Mesenchymal stem cell (in vitro differentiated cells and primary cell): ENCODE measurements at regions not wholly inside any gene's neighbourhood (a gene's known extent, or its start where the extent isn't known, plus 50 kb on each side); places are given as distances from the start of the nearest gene placed in this dataset.

Experiments used
- DNase-seq: peaks from one replicate; pipeline ENCODE4 v3.0.0-alpha.2; 2013
- H2AFZ ChIP-seq: one replicate; pipeline ENCODE4 v1.6.1; 2013; ENCODE audit warnings: low read depth, mild to moderate bottlenecking, control low read depth, inconsistent platforms, low read length, moderate library complexity
- H2AK5ac ChIP-seq: 2 replicates; pipeline ENCODE4 v1.6.1; 2013; ENCODE audit warnings: low read length, moderate library complexity, mild to moderate bottlenecking, inconsistent platforms; ENCODE audit not compliant: severe bottlenecking
- H2BK120ac ChIP-seq: one replicate; pipeline ENCODE4 v1.6.1; 2013; ENCODE audit warnings: low read depth, mild to moderate bottlenecking, inconsistent platforms, low read length, moderate library complexity
- H2BK12ac ChIP-seq, 2 experiments: one replicate each; pipeline ENCODE4 v1.6.1; 2013; ENCODE audit warnings: inconsistent platforms in 2 of 2, low read length in 2 of 2, mild to moderate bottlenecking in 2 of 2, moderate library complexity in 2 of 2, control low read depth in 1 of 2
- H2BK15ac ChIP-seq: one replicate; pipeline ENCODE4 v1.6.1; 2013; ENCODE audit warnings: mild to moderate bottlenecking, low read depth, inconsistent platforms; ENCODE audit not compliant: poor library complexity, severe bottlenecking
- H2BK5ac ChIP-seq: 2 replicates; pipeline ENCODE4 v1.6.1; 2013; ENCODE audit warnings: low read depth, mild to moderate bottlenecking, low read length, control low read depth, inconsistent platforms; ENCODE audit not compliant: poor library complexity, severe bottlenecking
- H3K14ac ChIP-seq, 2 experiments: one replicate each; pipeline ENCODE4 v1.6.1; 2013; ENCODE audit warnings: inconsistent platforms in 2 of 2, low read length in 2 of 2, control low read depth in 1 of 2, mild to moderate bottlenecking in 1 of 2, moderate library complexity in 1 of 2
- H3K18ac ChIP-seq, 2 experiments: one replicate each; pipeline ENCODE4 v1.6.1; 2013; ENCODE audit warnings: inconsistent platforms in 2 of 2, low read length in 2 of 2, control low read depth in 1 of 2, low read depth in 1 of 2, mild to moderate bottlenecking in 1 of 2
- H3K23ac ChIP-seq, 2 experiments: one replicate each; pipeline ENCODE4 v1.6.1; 2013; ENCODE audit warnings: inconsistent platforms in 2 of 2, low read length in 2 of 2, mild to moderate bottlenecking in 2 of 2, moderate library complexity in 2 of 2, control low read depth in 1 of 2
- H3K27ac ChIP-seq: 2 replicates; pipeline ENCODE4 v1.5.1; 2013; ENCODE audit warnings: mild to moderate bottlenecking, moderate library complexity, low read length, control low read depth, inconsistent platforms; ENCODE audit not compliant: poor library complexity, severe bottlenecking
- H3K27me3 ChIP-seq, 2 experiments: 2 replicates each; pipeline versions ENCODE4 v1.6.1 to v1.7.0; 2013; ENCODE audit warnings: low read length in 2 of 2, mild to moderate bottlenecking in 2 of 2, moderate library complexity in 2 of 2, control low read depth in 1 of 2, inconsistent platforms in 1 of 2; ENCODE audit not compliant: control insufficient read depth in 1 of 2, insufficient read depth in 1 of 2
- H3K36me3 ChIP-seq, 2 experiments: 2 replicates each; pipeline versions ENCODE4 v1.6.1 to v1.7.0; 2013; ENCODE audit warnings: low read length in 2 of 2, control low read depth in 1 of 2, inconsistent platforms in 1 of 2, low read depth in 1 of 2, mild to moderate bottlenecking in 1 of 2; ENCODE audit not compliant: insufficient read depth in 2 of 2, control insufficient read depth in 1 of 2
- H3K4ac ChIP-seq, 2 experiments: one replicate each; pipeline ENCODE4 v1.6.1; 2013; ENCODE audit warnings: inconsistent platforms in 2 of 2, low read length in 2 of 2, mild to moderate bottlenecking in 2 of 2, moderate library complexity in 2 of 2, control low read depth in 1 of 2, low read depth in 1 of 2
- H3K4me1 ChIP-seq: 2 replicates; pipeline ENCODE4 v1.6.1; 2013; ENCODE audit warnings: low read depth, low read length, control low read depth; ENCODE audit not compliant: control insufficient read depth, insufficient read depth
- H3K4me2 ChIP-seq: 2 replicates; pipeline ENCODE4 v1.6.1; 2013; ENCODE audit warnings: low read length, mild to moderate bottlenecking, inconsistent platforms; ENCODE audit not compliant: poor library complexity, severe bottlenecking
- H3K4me3 ChIP-seq, 2 experiments: 2 replicates each; pipeline versions ENCODE4 v1.5.1 to v1.7.0; 2013; ENCODE audit warnings: low read length in 2 of 2, mild to moderate bottlenecking in 2 of 2, control low read depth in 1 of 2, low read depth in 1 of 2; ENCODE audit not compliant: insufficient read depth in 1 of 2
- H3K79me1 ChIP-seq: replicated peaks from 2 replicates; pipeline ENCODE4 v1.6.1; 2013; ENCODE audit warnings: mild to moderate bottlenecking, control low read depth, low read length, inconsistent platforms; ENCODE audit not compliant: poor library complexity, severe bottlenecking
- H3K9ac ChIP-seq: 2 replicates; pipeline ENCODE4 v1.7.0; 2013; ENCODE audit warnings: mild to moderate bottlenecking, low read length, moderate library complexity
- H3K9me3 ChIP-seq: 2 replicates; pipeline ENCODE4 v1.7.0; 2013; ENCODE audit warnings: mild to moderate bottlenecking, low read length; ENCODE audit not compliant: control insufficient read depth
- H4K8ac ChIP-seq: one replicate; pipeline ENCODE4 v1.6.1; 2013; ENCODE audit warnings: inconsistent platforms, mild to moderate bottlenecking, low read length, moderate library complexity
- H4K91ac ChIP-seq: one replicate; pipeline ENCODE4 v1.6.1; 2013; ENCODE audit warnings: mild to moderate bottlenecking, low read length, inconsistent platforms
- WGBS: methylation state at CpG from one replicate; pipeline ENCODE4 v1.1.7; 2013; ENCODE audit warnings: mixed read lengths; 5-methylcytosine and 5-hydroxymethylcytosine counted together

DNA sequence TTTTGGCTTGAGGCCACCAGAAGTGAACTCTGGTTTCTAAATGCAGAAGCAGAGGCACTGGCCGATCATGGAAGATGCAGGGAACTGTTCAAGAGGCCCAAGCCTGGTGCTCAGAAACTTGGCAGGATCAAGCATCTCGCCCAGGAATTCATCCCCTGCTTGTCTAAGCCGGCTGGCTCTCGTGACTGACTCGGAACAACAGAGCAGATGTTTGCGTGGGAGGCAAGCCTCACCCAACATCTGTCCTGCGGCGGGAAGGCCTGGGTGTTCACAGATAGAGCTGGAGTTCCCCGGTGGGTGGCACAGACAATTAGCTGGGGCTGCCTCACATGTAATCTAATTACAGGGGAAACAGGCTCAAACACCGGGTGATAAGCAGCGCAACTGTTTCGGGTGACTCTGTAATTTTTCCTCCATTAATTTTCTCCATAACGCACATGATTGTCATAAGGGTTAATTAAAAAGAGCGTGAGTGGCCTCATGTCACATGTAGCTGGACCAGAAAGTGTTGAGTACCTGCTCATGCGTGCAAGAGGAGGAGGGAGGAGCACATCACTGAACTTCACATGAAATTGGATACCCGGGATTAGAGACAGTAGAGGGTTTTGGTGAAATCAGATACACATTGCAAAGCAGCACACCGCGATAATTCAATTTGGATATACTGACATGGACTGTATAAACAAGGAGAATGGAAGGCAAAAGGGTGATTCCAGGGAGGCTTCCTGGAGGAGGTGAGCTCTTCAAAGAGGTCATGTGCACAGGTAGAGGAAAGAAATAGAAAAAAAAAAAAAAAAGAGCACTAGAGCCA, 180.0 kb downstream of the ETS2 start:
- no peaks in the 10 kb centered on the region for H3K9me3 ChIP-seq
- H3K4me3 ChIP-seq = peak overlapping the region in 1 of 2 experiments; percentile 1
- H3K36me3 ChIP-seq = no peaks in the 10 kb centered on the region
- no peak overlapping the region for H3K4me2 ChIP-seq
- no peak overlapping the region for H3K23ac ChIP-seq
- H2BK15ac ChIP-seq = no peak overlapping the region
- H3K14ac ChIP-seq = peak overlapping the region in 1 of 2 experiments; percentile 58
- peak overlapping the region in 1 of 2 experiments; percentile 13 for H3K4ac ChIP-seq
- peak overlapping the region; percentile 13 for H3K27ac ChIP-seq
- H3K9ac ChIP-seq = peak overlapping the region; percentile 36
- no peak overlapping the region for H4K91ac ChIP-seq
- H2BK120ac ChIP-seq = no peak overlapping the region
- H2AK5ac ChIP-seq = no peak overlapping the region
- H4K8ac ChIP-seq = no peak overlapping the region
- peaks cover 38% of the 10 kb centered on the region for H3K4me1 ChIP-seq
- peak overlapping the region in 1 of 2 experiments; percentile 25 for H2BK12ac ChIP-seq
- no peaks in the 10 kb centered on the region for H3K79me1 ChIP-seq
- peaks cover 4 to 69% of the 10 kb centered on the region in 2 experiments for H3K27me3 ChIP-seq
- H3K18ac ChIP-seq = no peak overlapping the region
- no peak overlapping the region for H2BK5ac ChIP-seq
- DNase-seq = peak; percentile 60
- WGBS = 90% methylated on average over 18 of the region's 18 CpGs
- no peak overlapping the region for H2AFZ ChIP-seq

DNA sequence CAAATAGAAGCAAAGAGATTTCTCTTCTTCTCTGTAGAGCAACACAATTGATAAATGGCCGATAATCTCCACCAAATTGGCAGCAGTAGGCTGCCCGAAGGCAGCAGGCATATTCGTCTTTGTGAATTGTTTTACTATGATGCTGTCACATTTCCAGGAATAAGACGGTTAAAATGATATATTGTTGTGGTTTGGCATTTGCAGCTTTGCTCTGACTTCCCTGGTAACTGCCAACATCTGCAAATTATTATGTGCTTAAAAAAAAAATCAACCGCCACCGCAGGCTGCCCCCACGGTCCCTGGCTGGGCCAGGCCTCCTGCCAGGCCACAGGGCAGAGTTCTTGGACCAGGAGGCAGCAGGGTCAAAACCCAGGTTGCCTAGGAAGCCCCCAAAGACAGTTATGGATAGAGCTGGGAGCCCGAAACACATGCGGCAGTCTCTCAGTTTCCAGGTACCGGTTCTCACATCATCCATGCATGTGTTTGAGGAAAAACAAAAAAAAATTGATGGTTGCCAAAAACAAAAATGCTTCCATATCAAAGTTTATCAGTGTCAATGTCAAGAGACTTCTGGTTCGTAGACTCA, 179.3 kb downstream of the ETS2 start:
- Histone ChIP-seq H2BK15ac (peak overlapping the region; percentile 20), H3K9ac (peak overlapping the region; percentile 59), H3K79me1 (no peaks in the 10 kb centered on the region), H3K4me1 (peaks cover 37% of the 10 kb centered on the region), H2AFZ (no peak overlapping the region), H2BK120ac (no peak overlapping the region), H3K27me3 (peaks cover 4 to 69% of the 10 kb centered on the region in 2 experiments), H3K23ac (no peak overlapping the region), H4K91ac (no peak overlapping the region), H3K4me2 (peak overlapping the region; percentile 33), H3K9me3 (no peaks in the 10 kb centered on the region), H2AK5ac (no peak overlapping the region), H4K8ac (no peak overlapping the region), H3K27ac (peak overlapping the region; percentile 13), H2BK5ac (no peak overlapping the region), H3K4me3 (peak overlapping the region in 1 of 2 experiments; percentile 36), H3K36me3 (no peaks in the 10 kb centered on the region), H3K18ac (no peak overlapping the region), H3K14ac (peak overlapping the region in 1 of 2 experiments; percentile 22), H2BK12ac (no peak overlapping the region), H3K4ac (peak overlapping the region in 1 of 2 experiments; percentile 13)
- 77% methylated on average over 11 of the region's 11 CpGs for WGBS
- peak; percentile 31 for DNase-seq

- Histone ChIP-seq H3K14ac (no peak overlapping the region), H2AFZ (no peak overlapping the region), H2BK15ac (no peak overlapping the region), H2BK5ac (no peak overlapping the region), H3K4me3 (peak overlapping the region in 1 of 2 experiments; percentile 36), H3K79me1 (no peaks in the 10 kb centered on the region), H2AK5ac (no peak overlapping the region), H3K27ac (no peak overlapping the region), H3K4me2 (no peak overlapping the region), H3K9me3 (no peaks in the 10 kb centered on the region), H3K27me3 (peaks cover 4 to 69% of the 10 kb centered on the region in 2 experiments), H3K23ac (no peak overlapping the region), H2BK12ac (no peak overlapping the region), H4K8ac (no peak overlapping the region), H3K4ac (no peak overlapping the region), H3K36me3 (no peaks in the 10 kb centered on the region), H2BK120ac (no peak overlapping the region), H4K91ac (no peak overlapping the region), H3K18ac (no peak overlapping the region), H3K9ac (peak overlapping the region; percentile 59), H3K4me1 (peaks cover 36% of the 10 kb centered on the region)
- DNase-seq = no peak
- 94% methylated on average over 3 of the region's 4 CpGs for WGBS
Observed at GRCh38 chr21:38984568-38984967, 178.8 kb downstream of the ETS2 start.

DNA sequence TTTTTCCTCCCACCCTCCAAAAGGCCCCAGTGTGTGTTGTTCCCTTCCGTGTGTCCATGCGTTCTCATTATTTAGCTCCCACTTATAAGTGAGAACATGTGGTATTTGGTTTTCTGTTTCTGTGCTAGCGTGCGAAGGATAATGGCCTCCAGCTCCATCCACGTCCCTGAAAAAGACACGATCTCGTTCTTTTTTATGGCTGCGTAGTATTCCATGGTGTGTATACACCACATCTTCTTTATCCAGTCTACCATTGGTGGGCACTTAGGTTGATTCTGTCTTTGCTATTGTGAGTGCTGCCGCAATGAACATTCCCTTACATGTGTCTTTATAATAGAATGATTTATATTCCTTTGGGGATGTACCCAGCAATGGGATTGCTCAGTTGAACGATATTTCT, 177.8 kb downstream of the ETS2 start:
- Histone ChIP-seq H2BK5ac (no peak overlapping the region), H2AFZ (no peak overlapping the region), H3K18ac (no peak overlapping the region), H3K4me3 (no peak overlapping the region), H4K8ac (no peak overlapping the region), H2BK120ac (no peak overlapping the region), H3K79me1 (no peaks in the 10 kb centered on the region), H3K27me3 (peaks cover 2 to 64% of the 10 kb centered on the region in 2 experiments), H3K4me2 (no peak overlapping the region), H2BK12ac (no peak overlapping the region), H3K23ac (no peak overlapping the region), H3K36me3 (no peaks in the 10 kb centered on the region), H3K4me1 (peaks cover 35% of the 10 kb centered on the region), H3K27ac (no peak overlapping the region), H3K4ac (no peak overlapping the region), H4K91ac (no peak overlapping the region), H2BK15ac (no peak overlapping the region), H3K14ac (no peak overlapping the region), H2AK5ac (peak overlapping the region; percentile 93), H3K9me3 (no peaks in the 10 kb centered on the region), H3K9ac (no peak overlapping the region)
- DNase-seq = no peak
- 100% methylated on average over 5 of the region's 10 CpGs for WGBS
